ENCODE measurements at regions not wholly inside any gene's neighbourhood (a gene's known extent, or its start where the extent isn't known, plus 50 kb on each side); places are given as distances from the start of the nearest gene placed in this dataset.

GRCh38 chr3:168709073-168709472 is 613.3 kb upstream of the GOLIM4 start:
- H3K4ac ChIP-seq (ENCODE audit: low read depth, low read length) = no peak overlapping the region
- H3K9ac ChIP-seq (ENCODE audit: low read depth, low read length) = no peak overlapping the region
- H3K14ac ChIP-seq (replicated peaks; ENCODE audit: low read depth, low read length) = no peak overlapping the region
- 91% methylated on average over 6 of the region's 9 CpGs; no CpG with 5 or more reads in 1 of the 2 experiments for WGBS, 2 experiments (ENCODE audit: extremely low coverage in 2 of 2, insufficient read length in 1 of 2)
- H2AK5ac ChIP-seq (ENCODE audit: low read depth, low read length) = no peak overlapping the region
- no peak overlapping the region for H3K23ac ChIP-seq (ENCODE audit: low read depth, low read length)
- ATAC-seq (ENCODE audit: low read depth) (no peak), DNase-seq (no peak)
- no peaks in the 10 kb centered on the region for H3K79me1 ChIP-seq (ENCODE audit: low read depth in 1 of 2, low read length in 2 of 2)
- H2AK9ac ChIP-seq (replicated peaks; ENCODE audit: low read depth, low read length, poor library complexity) = no peak overlapping the region
- in situ Hi-C loops (cut with MboI; ENCODE audit: low sequenced_read_pairs) = no loop called here
- no peaks in the 10 kb centered on the region for H3K9me1 ChIP-seq (ENCODE audit: insufficient read depth, low read length)
- no peak overlapping the region for H3K4me2 ChIP-seq (ENCODE audit: low read depth, low read length)
- ChIA-PET CTCF (no interaction called here), POLR2A (ENCODE audit: unreplicated experiment) (no interaction called here)
- H2BK15ac ChIP-seq (ENCODE audit: low read depth, low read length) = no peak overlapping the region
- TF ChIP-seq USF2 (IDR thresholded peaks at IDR 0.05; ENCODE audit: low read depth, low read length) (no peak), FOS (IDR thresholded peaks at IDR 0.05; ENCODE audit: low read depth, low read length) (no peak), SMC3 (IDR thresholded peaks at IDR 0.05; ENCODE audit: low read depth, low read length) (no peak), ELK1 (IDR thresholded peaks at IDR 0.05; ENCODE audit: borderline replicate concordance, low read depth, low read length) (no peak), CEBPB (IDR thresholded peaks at IDR 0.05; ENCODE audit: low read depth, low read length) (no peak), RAD21 (IDR thresholded peaks at IDR 0.05; ENCODE audit: low read length) (no peak), MAZ (IDR thresholded peaks at IDR 0.05; ENCODE audit: borderline replicate concordance, low read depth, low read length) (no peak), MAFK (IDR thresholded peaks at IDR 0.05; ENCODE audit: low read depth, low read length) (no peak), BHLHE40 (IDR thresholded peaks at IDR 0.05; ENCODE audit: low read depth, low read length) (no peak), MXI1 (IDR thresholded peaks at IDR 0.05; ENCODE audit: borderline replicate concordance, low read depth, low read length) (no peak), CHD1 (IDR thresholded peaks at IDR 0.05; ENCODE audit: low read depth, low read length) (no peak), CTCF (conservative IDR thresholded peaks at IDR 0.05; ENCODE audit: low read depth, low read length) (no peak), RFX5 (IDR thresholded peaks at IDR 0.05; ENCODE audit: low read depth, low read length) (no peak), RCOR1 (IDR thresholded peaks at IDR 0.05; ENCODE audit: insufficient replicate concordance, low read length) (no peak), POLR2A (IDR thresholded peaks at IDR 0.05; ENCODE audit: low read depth, low read length) (no peak), NFE2L2 (IDR thresholded peaks at IDR 0.05; ENCODE audit: low read depth, low read length) (no peak)
- dilution Hi-C loops (cut with HindIII; ENCODE audit: low sequenced_read_pairs, unreplicated experiment) = no loop called here
- H4K5ac ChIP-seq (ENCODE audit: low read depth, low read length) = no peak overlapping the region
- no peak overlapping the region for H3K27ac ChIP-seq (ENCODE audit: insufficient read depth, low read length)
- no peaks in the 10 kb centered on the region for H3K9me3 ChIP-seq (ENCODE audit: control insufficient read depth, insufficient read depth, low read length)
- no peaks in the 10 kb centered on the region for H3K27me3 ChIP-seq (ENCODE audit: control insufficient read depth, insufficient read depth, low read length)
- H2BK20ac ChIP-seq (ENCODE audit: low read depth, low read length) = no peak overlapping the region
- no peak overlapping the region for H3K4me3 ChIP-seq (ENCODE audit: insufficient read depth, low read depth, low read length)
- BruUV-seq (replicated peaks) = no TSS peak
- H3K18ac ChIP-seq (ENCODE audit: low read depth, low read length) = no peak overlapping the region
- H4K20me1 ChIP-seq (ENCODE audit: insufficient read depth, low read length) = no peaks in the 10 kb centered on the region
- H3K56ac ChIP-seq (ENCODE audit: extremely low read depth, insufficient read depth, low read length) = no peak overlapping the region
- H4K91ac ChIP-seq (ENCODE audit: insufficient read depth, low read depth, low read length) = no peak overlapping the region
- no peak overlapping the region for H2BK5ac ChIP-seq (ENCODE audit: low read depth, low read length, poor library complexity, severe bottlenecking)
- no peak overlapping the region for H2AFZ ChIP-seq (replicated peaks; ENCODE audit: low read length, poor library complexity)
- intact Hi-C loops (cut with micrococcal nuclease) = no loop called here
- H4K8ac ChIP-seq (ENCODE audit: low read depth in 2 of 2, low read length in 2 of 2) = no peak overlapping the region
- no peak overlapping the region for H2BK120ac ChIP-seq (ENCODE audit: low read depth, low read length)
- no peaks in the 10 kb centered on the region for H3K36me3 ChIP-seq (ENCODE audit: control insufficient read depth, insufficient read depth, low read length)
- no peaks in the 10 kb centered on the region for H3K4me1 ChIP-seq (ENCODE audit: control insufficient read depth, insufficient read depth, low read length)
